NCI-H345 (cell line): ENCODE measurements at regions not wholly inside any gene's neighbourhood (a gene's known extent, or its start where the extent isn't known, plus 50 kb on each side); places are given as distances from the start of the nearest gene placed in this dataset.
"Not testable (repeated sequence)": the region's sequence is repeated elsewhere in the genome, so short reads cannot be mapped to it uniquely, and the experiment has no call there.

ENCODE experiments used
- DNase-seq: peaks from one replicate; lab custom pipeline; 2025; lab: John Stamatoyannopoulos, UW

DNA sequence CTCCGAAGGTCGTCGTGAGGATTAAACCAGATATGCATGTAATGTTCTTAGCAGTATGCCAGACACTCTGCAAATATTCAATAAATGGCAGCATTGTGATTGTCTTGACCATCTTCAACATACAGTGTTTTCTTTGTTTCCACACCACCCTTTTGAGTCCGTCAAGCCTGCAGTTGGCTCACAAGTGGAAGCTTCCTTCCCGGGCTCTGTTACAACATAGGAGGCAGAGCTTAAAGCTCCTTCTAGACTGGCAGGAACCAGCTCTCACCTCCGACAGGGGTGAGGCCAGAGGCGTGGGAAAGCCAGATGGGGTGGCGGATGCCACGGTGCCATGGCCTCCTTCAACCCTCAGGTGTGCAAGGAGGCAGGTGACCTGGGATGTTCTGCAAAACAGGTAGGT lies 138.3 kb downstream of the FOXL1 start:
- DNase-seq = no peak

DNA sequence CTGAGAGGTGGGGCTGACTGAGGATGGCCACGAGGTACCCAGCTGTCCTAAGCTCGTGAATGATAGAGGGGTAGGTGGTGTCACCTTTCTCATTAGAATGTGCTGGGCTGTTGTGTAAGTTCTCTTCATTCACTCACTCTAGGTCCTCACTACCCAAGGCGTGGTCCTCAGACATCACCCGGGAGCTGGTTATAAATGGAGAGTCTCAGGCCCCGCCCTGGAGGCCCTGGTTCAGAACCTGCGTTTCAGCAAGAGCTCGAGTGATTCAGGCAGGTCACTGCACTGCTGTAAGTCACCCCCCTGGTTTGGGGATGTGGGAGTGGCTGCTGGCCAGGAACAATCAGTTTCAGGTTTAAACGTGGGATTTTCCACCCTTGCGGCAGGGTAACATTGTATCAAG lies 139.8 kb downstream of the FOXL1 start:
- no peak for DNase-seq

DNA sequence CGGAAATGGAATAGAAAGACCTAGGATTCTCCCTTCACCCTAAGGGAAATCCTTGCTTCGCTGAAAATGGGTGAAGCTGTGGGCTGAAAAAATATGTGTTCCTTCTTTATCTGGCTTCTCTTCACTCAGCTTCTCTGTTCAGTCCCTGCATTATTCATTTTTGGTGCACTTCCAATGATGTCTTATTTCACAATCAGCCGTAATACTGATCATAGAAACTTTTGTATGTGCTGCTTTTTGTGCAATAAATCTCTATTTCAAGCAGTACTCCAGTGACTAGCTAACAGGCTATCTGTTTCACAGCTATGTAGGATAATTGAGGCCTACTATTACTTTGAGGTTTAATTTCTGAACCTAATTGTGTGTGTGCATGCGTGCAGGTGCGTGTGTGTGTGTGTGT lies 144.6 kb downstream of the FOXL1 start:
- no peak for DNase-seq

DNA sequence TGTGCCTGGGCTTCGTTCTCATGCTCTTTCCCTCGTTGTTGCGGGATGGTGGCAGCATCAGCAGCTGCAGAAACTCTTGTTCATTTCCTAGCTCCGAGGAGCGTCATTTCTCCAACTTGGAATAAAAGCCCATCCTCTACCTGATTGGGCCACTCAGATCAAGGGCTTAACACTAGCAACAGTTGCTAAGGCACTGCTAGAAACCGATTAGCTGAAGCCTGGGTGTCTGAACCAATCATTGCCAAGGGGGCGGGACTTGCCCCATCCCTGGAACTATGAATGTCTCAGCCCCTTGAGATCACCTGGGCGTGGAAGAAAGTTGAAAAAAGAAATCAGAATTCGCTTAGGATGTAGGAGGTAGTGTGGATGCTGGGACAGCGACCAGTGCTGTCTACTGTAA lies 145.3 kb downstream of the FOXL1 start:
- DNase-seq = no peak

DNA sequence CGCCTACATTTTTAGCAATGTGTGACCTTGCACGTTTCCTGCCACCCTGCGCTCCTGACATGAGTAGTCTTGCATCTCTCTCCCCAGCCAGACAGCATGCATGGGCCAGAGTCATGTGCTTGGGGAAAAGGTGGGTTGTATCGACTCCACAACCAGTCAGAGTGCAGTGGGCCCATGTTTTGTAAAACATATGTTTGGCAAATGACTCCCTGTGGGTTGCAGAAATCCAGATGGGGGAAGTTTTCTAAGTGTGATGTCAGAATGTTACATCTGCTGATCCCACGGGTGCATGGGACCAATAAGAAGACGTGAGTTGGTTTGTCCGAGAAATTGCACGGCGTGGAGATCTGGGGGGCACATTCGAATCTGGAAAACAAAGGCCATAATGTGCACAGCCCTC lies 147.1 kb downstream of the FOXL1 start:
- no peak for DNase-seq

- DNase-seq = no peak
These were observed 148.0 kb downstream of the FOXL1 start for GRCh38 chr16:86726340-86726739.

GRCh38 chr16:86727131-86727530 lies 148.8 kb downstream of the FOXL1 start:
- no peak for DNase-seq

DNA sequence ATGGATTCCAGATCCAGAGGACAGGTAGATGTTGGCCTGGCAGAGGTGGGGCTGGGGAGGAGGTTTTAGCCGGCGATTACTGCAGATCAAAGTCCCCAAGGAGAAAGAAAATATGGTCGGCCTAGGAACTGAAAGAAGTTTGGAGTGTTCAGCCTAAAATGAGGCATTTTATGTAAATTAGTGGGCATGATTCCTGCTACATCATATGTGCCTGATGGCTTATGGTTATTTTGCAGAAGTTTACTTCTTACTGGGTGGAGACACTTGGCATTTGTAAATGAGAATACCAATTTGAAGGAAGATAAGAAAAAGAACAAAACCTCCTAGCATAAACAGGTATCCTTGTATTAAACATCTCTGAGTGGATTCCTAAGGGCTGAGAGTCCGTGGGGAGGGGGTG lies 149.3 kb downstream of the FOXL1 start:
- no peak for DNase-seq

DNA sequence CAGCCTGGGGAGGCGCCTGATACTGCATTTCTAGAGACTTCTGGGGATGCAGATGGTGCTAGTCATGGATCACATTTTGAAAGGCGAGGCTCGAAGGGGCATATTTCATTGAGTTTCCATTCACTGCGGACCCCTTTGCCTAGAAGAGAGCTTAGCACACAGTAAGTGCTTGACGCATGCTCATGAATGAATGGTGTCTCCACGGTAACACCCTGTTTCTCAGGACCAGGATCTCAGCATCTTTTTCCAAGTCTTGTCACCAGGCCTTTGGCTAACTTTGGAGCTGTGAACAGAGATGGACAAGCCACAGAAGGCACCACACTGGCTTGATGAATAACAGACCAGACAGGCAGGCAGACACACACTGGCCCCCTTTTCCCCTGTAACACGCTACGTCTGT lies 151.3 kb downstream of the FOXL1 start:
- no peak for DNase-seq

DNA sequence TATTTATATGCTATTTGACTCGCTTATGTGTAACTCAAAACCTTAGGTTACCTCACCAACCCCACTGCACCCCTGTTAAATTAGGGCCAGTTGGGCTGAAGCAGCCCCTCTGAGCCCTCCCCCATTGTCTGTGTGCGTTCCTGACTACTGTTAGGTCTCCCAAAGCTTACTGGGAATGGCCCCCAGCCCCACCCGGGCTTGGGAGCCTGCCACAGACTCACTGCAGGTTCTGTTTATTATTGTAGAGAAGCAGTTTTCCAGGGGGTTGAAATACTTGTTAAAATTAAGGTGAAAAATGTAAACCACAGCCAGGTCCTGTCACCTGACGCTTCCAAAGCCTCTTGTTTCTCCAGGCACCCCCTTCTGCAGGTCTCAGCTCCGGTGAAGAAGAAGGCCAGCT lies 151.7 kb downstream of the FOXL1 start:
- no peak for DNase-seq

GRCh38 chr16:86730597-86730996 lies 152.2 kb downstream of the FOXL1 start:
- no peak for DNase-seq

GRCh38 chr16:86732621-86733295 lies 154.4 kb downstream of the FOXL1 start:
- no peak for DNase-seq

DNA sequence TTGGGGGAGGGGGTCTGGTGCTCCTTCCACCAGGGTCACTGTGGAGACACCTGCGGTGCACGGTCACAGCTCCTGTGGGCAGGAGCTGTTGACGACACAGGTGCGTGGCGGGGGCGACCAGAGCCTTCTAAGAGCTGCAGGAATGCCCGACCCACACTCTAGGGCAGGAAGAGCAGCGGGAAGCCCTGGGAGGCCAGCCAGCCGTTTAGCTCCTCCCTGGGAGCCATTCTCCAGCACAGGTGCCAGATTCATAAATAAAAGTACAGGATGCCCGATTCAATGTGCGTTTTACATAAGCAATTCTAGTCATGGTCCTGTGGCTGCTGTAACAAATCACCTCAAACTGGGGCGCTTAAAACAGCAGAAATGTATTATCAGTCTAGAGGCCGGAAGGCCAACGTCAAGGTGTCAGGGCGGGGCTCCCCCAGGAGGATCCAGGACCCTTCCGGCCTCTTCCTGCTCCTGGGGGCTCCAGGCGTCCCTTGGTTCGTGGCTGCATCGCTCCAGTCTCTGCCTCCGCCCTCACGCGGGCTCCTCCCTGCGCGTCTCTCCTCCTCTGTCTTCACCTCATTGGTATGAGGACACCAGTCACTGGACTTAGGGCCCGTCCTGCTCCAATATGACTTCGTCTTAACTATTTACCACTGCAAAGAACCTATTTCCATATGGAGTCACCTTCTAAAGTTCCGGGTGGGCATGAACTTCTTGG lies 155.4 kb downstream of the FOXL1 start:
- DNase-seq = no peak

DNA sequence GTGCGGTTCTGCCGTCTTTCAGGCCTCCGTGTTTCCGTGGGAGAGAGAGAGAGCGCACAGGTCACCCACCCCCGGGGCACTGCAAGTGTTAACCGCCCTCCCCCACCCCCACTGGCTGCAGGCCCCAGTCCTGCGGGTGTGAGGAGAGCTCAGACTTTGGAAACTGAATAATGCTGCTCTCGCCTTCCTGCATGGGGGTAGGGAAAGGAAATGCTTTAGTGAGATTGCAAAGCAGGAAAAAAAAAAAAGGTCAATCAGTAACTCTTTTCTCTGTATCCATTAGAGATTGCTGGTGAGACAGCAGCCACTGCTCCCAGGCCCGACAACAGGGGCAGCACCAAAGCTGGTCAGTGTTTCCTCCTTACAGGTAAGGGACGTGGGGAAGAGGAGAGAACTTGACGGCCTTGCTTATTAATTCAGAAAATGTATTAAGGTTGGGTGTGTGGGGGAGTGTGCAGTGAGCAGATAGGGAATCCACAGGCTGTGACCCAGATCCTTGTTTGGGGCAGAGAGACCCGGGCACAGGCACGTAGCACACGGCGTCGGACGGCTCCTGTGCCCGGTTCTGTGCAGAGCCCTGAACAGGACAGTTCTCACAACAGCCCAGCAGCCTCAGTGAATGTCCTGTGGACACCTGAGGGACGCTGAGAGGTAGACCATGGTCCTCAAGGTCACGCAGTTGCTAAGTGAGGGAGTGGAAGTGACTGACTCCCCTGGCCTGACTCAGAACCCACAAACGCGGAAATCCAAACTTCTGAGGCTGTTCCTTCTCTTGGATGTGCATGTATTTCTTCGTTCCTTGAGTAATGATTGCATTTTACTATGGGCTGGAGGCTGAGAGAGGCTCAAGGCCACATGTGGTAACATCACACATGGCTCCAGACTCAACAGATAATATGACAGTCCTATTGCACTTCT lies 156.5 kb downstream of the FOXL1 start:
- DNase-seq = no peak

- no peak for DNase-seq
These were observed 157.4 kb downstream of the FOXL1 start for GRCh38 chr16:86735727-86736126.

GRCh38 chr16:86736502-86736901 lies 158.2 kb downstream of the FOXL1 start:
- no peak for DNase-seq

- no peak for DNase-seq
These were observed 158.7 kb downstream of the FOXL1 start for GRCh38 chr16:86737083-86737482.

GRCh38 chr16:86738322-86738721 lies 160.0 kb downstream of the FOXL1 start:
- not testable (repeated sequence) for DNase-seq

DNA sequence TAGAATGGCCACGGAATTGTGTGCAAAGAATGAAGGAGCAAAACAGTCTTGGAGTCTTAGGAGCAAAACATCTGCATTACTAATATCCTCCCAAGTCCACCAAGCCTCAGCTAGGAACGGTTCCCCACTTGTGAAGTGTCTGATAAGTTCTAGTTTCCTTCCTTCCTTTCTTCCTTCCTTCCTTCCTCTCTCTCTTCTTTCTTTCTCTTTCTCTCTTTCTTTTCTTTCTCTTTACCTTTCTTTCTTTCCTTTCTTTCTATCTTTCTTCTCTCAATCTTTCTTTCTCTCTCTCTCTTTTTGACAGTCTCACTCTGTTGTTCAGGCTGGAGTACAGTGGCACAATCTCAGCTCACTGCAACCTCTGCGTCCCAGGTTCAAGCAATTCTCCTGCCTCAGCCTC lies 160.8 kb downstream of the FOXL1 start:
- DNase-seq = no peak

DNA sequence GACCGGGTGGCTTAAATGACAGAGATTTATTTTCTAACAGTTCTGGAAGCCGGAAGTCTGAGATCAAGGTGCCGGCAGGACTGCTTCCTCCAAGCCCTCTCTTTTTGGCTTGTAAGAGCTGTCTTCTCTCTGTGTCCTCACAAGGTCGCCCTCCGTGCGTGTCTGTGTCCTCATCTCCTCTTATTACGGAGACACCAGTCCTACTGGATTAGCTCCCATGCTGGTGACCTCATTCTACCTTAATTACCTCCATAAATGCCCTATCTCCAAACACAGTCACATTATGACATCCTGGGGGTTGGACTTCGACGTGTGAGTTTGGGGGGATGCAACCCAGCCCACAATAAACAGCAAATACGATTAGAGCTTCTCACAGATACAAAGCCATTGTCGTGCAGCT lies 161.5 kb downstream of the FOXL1 start:
- DNase-seq = no peak

DNA sequence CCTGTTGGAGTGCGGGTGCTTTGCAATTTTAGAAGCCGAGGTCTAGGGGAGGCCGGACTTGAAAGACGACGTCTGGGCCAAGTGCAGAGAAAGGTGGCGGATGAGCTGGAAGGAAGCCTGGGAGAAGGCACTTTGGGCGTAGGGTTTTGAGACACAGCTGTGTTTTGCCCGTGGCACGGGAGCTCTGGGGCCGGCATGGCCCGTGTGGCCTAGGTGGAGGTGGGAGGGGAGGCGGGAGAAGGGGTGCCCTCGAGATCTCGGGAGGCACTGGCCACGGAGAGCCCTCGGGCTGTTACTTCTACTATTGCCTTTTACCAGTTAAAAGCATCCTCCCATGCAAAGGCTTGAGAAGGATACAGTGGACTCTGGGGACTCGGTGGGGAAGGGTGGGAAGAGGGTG lies 161.9 kb downstream of the FOXL1 start:
- no peak for DNase-seq

- DNase-seq = no peak
These were observed 162.8 kb downstream of the FOXL1 start for GRCh38 chr16:86740906-86741799.
